GM19238 (cell line): ENCODE measurements at regions not wholly inside any gene's neighbourhood (a gene's known extent, or its start where the extent isn't known, plus 50 kb on each side); places are given as distances from the start of the nearest gene placed in this dataset.

ENCODE experiments used
- DNase-seq: peaks from one replicate; pipeline ENCODE4 v3.0.0; 2011; ENCODE audit warnings: low spot score; ENCODE audit not compliant: insufficient read length

GRCh38 chr5:124332273-124332672 is 414.2 kb downstream of the ZNF608 start:
- no peak for DNase-seq

- DNase-seq = no peak
Measured at GRCh38 chr5:124330595-124331220, 415.7 kb downstream of the ZNF608 start.

- DNase-seq = no peak
Measured at GRCh38 chr5:124328201-124328600, 418.2 kb downstream of the ZNF608 start.

- DNase-seq = no peak
Measured at GRCh38 chr5:124318661-124319060, 427.8 kb downstream of the ZNF608 start.

- DNase-seq = no peak
Measured at GRCh38 chr5:124317451-124317850, 429.0 kb downstream of the ZNF608 start.

- DNase-seq = no peak
Measured at GRCh38 chr5:124315741-124316415, 430.6 kb downstream of the ZNF608 start.

GRCh38 chr5:124310453-124310852 is 436.0 kb downstream of the ZNF608 start:
- no peak for DNase-seq

- DNase-seq = no peak
Measured at GRCh38 chr5:124309241-124309980, 437.0 kb downstream of the ZNF608 start.

- no peak for DNase-seq
Measured at GRCh38 chr5:124303366-124303765, 443.1 kb downstream of the ZNF608 start.

GRCh38 chr5:124302533-124302932 is 443.9 kb downstream of the ZNF608 start:
- DNase-seq = no peak

GRCh38 chr5:124301850-124302249 is 444.6 kb downstream of the ZNF608 start:
- no peak for DNase-seq

- no peak for DNase-seq
Measured at GRCh38 chr5:124300815-124301621, 445.4 kb downstream of the ZNF608 start.

GRCh38 chr5:124297826-124298225 is 448.6 kb downstream of the ZNF608 start:
- no peak for DNase-seq

GRCh38 chr5:124292322-124292855 is 454.1 kb downstream of the ZNF608 start:
- no peak for DNase-seq

- no peak for DNase-seq
Measured at GRCh38 chr5:124289641-124290311, 456.7 kb downstream of the ZNF608 start.

- no peak for DNase-seq
Measured at GRCh38 chr5:124289130-124289529, 457.3 kb downstream of the ZNF608 start.

GRCh38 chr5:124287813-124288212 is 458.6 kb downstream of the ZNF608 start:
- DNase-seq = no peak

- DNase-seq = no peak
Measured at GRCh38 chr5:124285733-124286132, 460.7 kb downstream of the ZNF608 start.

GRCh38 chr5:124285071-124285470 is 461.4 kb downstream of the ZNF608 start:
- DNase-seq = no peak

GRCh38 chr5:124283031-124283430 is 463.4 kb downstream of the ZNF608 start:
- DNase-seq = no peak

GRCh38 chr5:124280079-124280478 is 466.4 kb downstream of the ZNF608 start:
- no peak for DNase-seq
